Epithelial cell of esophagus (primary cell): ENCODE measurements at regions not wholly inside any gene's neighbourhood (a gene's known extent, or its start where the extent isn't known, plus 50 kb on each side); places are given as distances from the start of the nearest gene placed in this dataset.
A peak's percentile ranks its signal among the peaks of the same experiment; 100 is the strongest.
"Not testable (repeated sequence)": the region's sequence is repeated elsewhere in the genome, so short reads cannot be mapped to it uniquely, and the experiment has no call there.

Experiments used
- DNase-seq: peaks from one replicate; pipeline ENCODE4 v3.0.0; 2010; ENCODE audit warnings: low read depth
- H3K4me3 ChIP-seq: 2 replicates; pipeline ENCODE4 v1.5.1; 2011; ENCODE audit warnings: mild to moderate bottlenecking, low read length, control low read depth
- CTCF ChIP-seq: IDR thresholded peaks from 2 replicates; pipeline ENCODE4 v1.5.1; 2011; ENCODE audit warnings: low read depth, mild to moderate bottlenecking, low read length, control low read depth, inconsistent platforms; ENCODE audit not compliant: insufficient read depth; ENCODE audit errors: missing control alignments

- H3K4me3 ChIP-seq: no peak overlapping the region
- DNase-seq: peak; percentile 86
- no peak for TF ChIP-seq CTCF
These were observed 441.6 kb upstream of the PITX2 start for GRCh38 chr4:111064342-111064993.

- peak; percentile 21 for DNase-seq
- TF ChIP-seq CTCF: no peak
- H3K4me3 ChIP-seq: no peak overlapping the region
These were observed 443.1 kb upstream of the PITX2 start for GRCh38 chr4:111066001-111066400.

- TF ChIP-seq CTCF: no peak
- no peak overlapping the region for H3K4me3 ChIP-seq
- DNase-seq: peak; percentile 16
These were observed 443.6 kb upstream of the PITX2 start for GRCh38 chr4:111066447-111066846.

- TF ChIP-seq CTCF: no peak
- no peak overlapping the region for H3K4me3 ChIP-seq
- DNase-seq: peak; percentile 17
These were observed 444.0 kb upstream of the PITX2 start for GRCh38 chr4:111066887-111067286.

- no peak for DNase-seq
- TF ChIP-seq CTCF: no peak
- no peak overlapping the region for H3K4me3 ChIP-seq
These were observed 446.0 kb upstream of the PITX2 start for GRCh38 chr4:111068883-111069282.

- no peak for TF ChIP-seq CTCF
- no peak overlapping the region for H3K4me3 ChIP-seq
- DNase-seq: no peak
These were observed 447.5 kb upstream of the PITX2 start for GRCh38 chr4:111070390-111070789.

- H3K4me3 ChIP-seq: no peak overlapping the region
- no peak for DNase-seq
- no peak for TF ChIP-seq CTCF
These were observed 451.7 kb upstream of the PITX2 start for GRCh38 chr4:111074523-111075114.

- DNase-seq, H3K4me3 ChIP-seq: not testable (repeated sequence)
These were observed 453.4 kb upstream of the PITX2 start for GRCh38 chr4:111076299-111076698.
